SH-SY5Y (cell line): ENCODE measurements at regions not wholly inside any gene's neighbourhood (a gene's known extent, or its start where the extent isn't known, plus 50 kb on each side); places are given as distances from the start of the nearest gene placed in this dataset.

Experiments
- GATA2 ChIP-seq: IDR thresholded peaks from 2 replicates; pipeline ENCODE4 v1.6.1; 2011; ENCODE audit warnings: mild to moderate bottlenecking, low read depth, low read length
- GATA3 ChIP-seq: IDR thresholded peaks from 2 replicates; pipeline ENCODE4 v1.6.1; 2011; ENCODE audit warnings: low read depth, mild to moderate bottlenecking, low read length, moderate library complexity

GRCh38 chr2:129872446-129872845 is 107.0 kb upstream of the RAB6C start:
- TF ChIP-seq GATA3 (no peak), GATA2 (no peak)
